HG02885 (cell line): ENCODE measurements at regions not wholly inside any gene's neighbourhood (a gene's known extent, or its start where the extent isn't known, plus 50 kb on each side); places are given as distances from the start of the nearest gene placed in this dataset.

ENCODE experiments used
- ATAC-seq: cut with Tn5 transposase; IDR thresholded peaks from one replicate; pipeline ENCODE4 v1.9.1; 2021; ENCODE audit warnings: mild to moderate bottlenecking; ENCODE audit not compliant: unreplicated experiment, poor library complexity

- no peak for ATAC-seq
Observed at GRCh38 chr1:65090406-65090805, 57.6 kb upstream of the AK4 start.

GRCh38 chr1:65092691-65093090 lies 55.3 kb upstream of the AK4 start:
- ATAC-seq, result no peak

- no peak for ATAC-seq
Observed at GRCh38 chr1:65097076-65097475, 50.9 kb upstream of the AK4 start.
